DND-41 (cell line): ENCODE measurements at regions not wholly inside any gene's neighbourhood (a gene's known extent, or its start where the extent isn't known, plus 50 kb on each side); places are given as distances from the start of the nearest gene placed in this dataset.

Experiments used
- CTCF ChIP-seq: IDR thresholded peaks from 2 replicates; pipeline ENCODE4 v1.5.1; 2012; ENCODE audit warnings: borderline replicate concordance, low read length, moderate library complexity, mild to moderate bottlenecking; ENCODE audit not compliant: poor library complexity, severe bottlenecking; ENCODE audit errors: extremely low read depth
- EZH2 ChIP-seq: IDR thresholded peaks from 3 replicates; pipeline ENCODE4 v1.6.1; 2012; ENCODE audit warnings: borderline replicate concordance, low read depth, mild to moderate bottlenecking, moderate library complexity, low read length, inconsistent platforms; ENCODE audit not compliant: severe bottlenecking

GRCh38 chr15:62464705-62465104, 299.6 kb upstream of the C2CD4B start:
- no peak for TF ChIP-seq CTCF
- no peak for TF ChIP-seq EZH2
